OCI-LY7 (cell line): ENCODE measurements at regions not wholly inside any gene's neighbourhood (a gene's known extent, or its start where the extent isn't known, plus 50 kb on each side); places are given as distances from the start of the nearest gene placed in this dataset.

Experiments used
- BruUV-seq: library from RNA; stranded (reverse); fragments of 400-500 nt; replicated peaks from 2 replicates; lab custom pipeline; 2021; lab: Mats Ljungman, UMichigan
- CTCF ChIA-PET: fragments of 300-600 bp; sonication (Branson Sonifier 250); formaldehyde crosslinking; loops from one replicate; lab custom pipeline; 2022; ENCODE audit warnings: antibody characterized with exemption; ENCODE audit not compliant: unreplicated experiment; lab: Charles Lee
- POLR2A ChIA-PET: fragments of 300-600 bp; sonication (Branson Sonifier 250); formaldehyde crosslinking; loops from one replicate; lab custom pipeline; 2022; ENCODE audit warnings: antibody characterized with exemption; lab: Charles Lee
- DNase-seq: peaks from one replicate; pipeline ENCODE4 v3.0.0-alpha.2; 2015; ENCODE audit warnings: low spot score
- H2AFZ ChIP-seq: fragments of 200-600 bp; sonication (generic), shearing (Covaris generic); 2 replicates; pipeline ENCODE4 v1.6.1; 2014; ENCODE audit warnings: mild to moderate bottlenecking, antibody characterized with exemption, low read length, moderate library complexity
- H3K27ac ChIP-seq: fragments of 200-600 bp; sonication (generic); 2 replicates; pipeline ENCODE4 v1.5.1; 2014; ENCODE audit warnings: mixed run types, low read depth, mild to moderate bottlenecking, moderate library complexity, low read length, inconsistent platforms; ENCODE audit not compliant: poor library complexity, severe bottlenecking
- H3K36me3 ChIP-seq: fragments of 200-600 bp; sonication (generic); 2 replicates; pipeline ENCODE4 v1.6.1; 2014; ENCODE audit warnings: mild to moderate bottlenecking, antibody characterized with exemption, low read length, moderate library complexity, mixed read lengths; ENCODE audit not compliant: insufficient read depth
- H3K4me1 ChIP-seq: fragments of 200-600 bp; sonication (generic); 2 replicates; pipeline ENCODE4 v1.5.1; 2014; ENCODE audit warnings: mild to moderate bottlenecking, low read length; ENCODE audit not compliant: insufficient read depth, poor library complexity, severe bottlenecking
- H3K4me2 ChIP-seq: fragments of 200-600 bp; sonication (generic); 2 replicates; pipeline ENCODE4 v1.6.1; 2014; ENCODE audit warnings: mild to moderate bottlenecking, low read length
- H3K4me3 ChIP-seq: fragments of 200-600 bp; sonication (generic); 2 replicates; pipeline ENCODE4 v1.5.1; 2014; ENCODE audit warnings: mild to moderate bottlenecking, low read depth, low read length; ENCODE audit not compliant: poor library complexity, severe bottlenecking
- H3K79me2 ChIP-seq: fragments of 200-600 bp; sonication (generic); 2 replicates; pipeline ENCODE4 v1.6.1; 2016; ENCODE audit warnings: low read depth, mild to moderate bottlenecking, low read length, moderate library complexity, mixed read lengths; ENCODE audit not compliant: insufficient read depth
- H3K9me2 ChIP-seq: fragments of 200-600 bp; sonication (generic); 2 replicates; pipeline ENCODE4 v1.6.1; 2016; ENCODE audit warnings: mild to moderate bottlenecking, low read length, mixed read lengths; ENCODE audit not compliant: insufficient read depth
- H3K9me3 ChIP-seq: fragments of 200-600 bp; sonication (generic); 2 replicates; pipeline ENCODE4 v1.6.1; 2014; ENCODE audit warnings: mild to moderate bottlenecking, mixed run types, low read length, mixed read lengths
- H4K20me1 ChIP-seq: fragments of 200-600 bp; sonication (generic); 2 replicates; pipeline ENCODE4 v1.6.1; 2014; ENCODE audit warnings: mild to moderate bottlenecking, antibody characterized with exemption, low read length, moderate library complexity, mixed read lengths; ENCODE audit not compliant: insufficient read depth
- EZH2phosphoT487 ChIP-seq: fragments of 200-600 bp; sonication (generic); IDR thresholded peaks from 2 replicates; pipeline ENCODE4 v1.6.1; 2018; ENCODE audit warnings: low read depth, borderline replicate concordance, mild to moderate bottlenecking, mixed run types, antibody characterized with exemption, low read length, moderate library complexity, mixed read lengths
- intact Hi-C: fragments of 100-400 bp; cut with micrococcal nuclease; formaldehyde crosslinking; loops from one replicate; pipeline ENCODE4 v1.10.0; 2022; ENCODE audit not compliant: unreplicated experiment
- TF ChIP-seq, protein P1 (sequence below): fragments of 200-600 bp; sonication (generic); conservative IDR thresholded peaks from 2 replicates; pipeline ENCODE4 v1.5.1; 2014; ENCODE audit warnings: mild to moderate bottlenecking, antibody characterized with exemption, low read length, moderate library complexity, mixed read lengths

DNA sequence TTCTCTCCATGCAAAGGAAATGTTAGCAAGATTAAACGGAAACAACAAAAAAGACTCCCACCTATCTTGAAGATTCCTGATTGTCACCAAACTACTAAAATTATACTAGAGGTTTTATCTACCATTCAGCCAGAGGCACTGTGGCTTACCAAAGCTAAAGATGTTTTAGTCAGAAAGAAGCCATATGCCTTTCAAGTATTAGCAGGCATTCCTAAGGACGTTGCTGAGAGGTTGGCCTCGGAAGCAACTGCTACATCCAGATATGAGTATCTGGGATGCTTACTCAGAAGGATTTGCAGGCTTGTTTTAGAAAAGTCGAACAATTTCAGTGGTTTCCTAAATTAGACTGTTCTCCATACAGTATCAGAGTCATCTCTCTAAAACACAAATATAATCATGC lies 88.3 kb upstream of the UBE2E3 start:
- Histone ChIP-seq H2AFZ (no peak overlapping the region), H3K79me2 (no peaks in the 10 kb centered on the region), H3K36me3 (no peaks in the 10 kb centered on the region), H3K4me2 (no peak overlapping the region), H3K4me1 (no peaks in the 10 kb centered on the region), H3K27ac (no peak overlapping the region), H3K9me2 (no peaks in the 10 kb centered on the region), H4K20me1 (no peaks in the 10 kb centered on the region), H3K4me3 (no peak overlapping the region), H3K9me3 (no peaks in the 10 kb centered on the region)
- POLR2A ChIA-PET: no interaction called here
- CTCF ChIA-PET: no interaction called here
- BruUV-seq: no TSS peak
- DNase-seq: no peak
- TF ChIP-seq, protein P1, sequence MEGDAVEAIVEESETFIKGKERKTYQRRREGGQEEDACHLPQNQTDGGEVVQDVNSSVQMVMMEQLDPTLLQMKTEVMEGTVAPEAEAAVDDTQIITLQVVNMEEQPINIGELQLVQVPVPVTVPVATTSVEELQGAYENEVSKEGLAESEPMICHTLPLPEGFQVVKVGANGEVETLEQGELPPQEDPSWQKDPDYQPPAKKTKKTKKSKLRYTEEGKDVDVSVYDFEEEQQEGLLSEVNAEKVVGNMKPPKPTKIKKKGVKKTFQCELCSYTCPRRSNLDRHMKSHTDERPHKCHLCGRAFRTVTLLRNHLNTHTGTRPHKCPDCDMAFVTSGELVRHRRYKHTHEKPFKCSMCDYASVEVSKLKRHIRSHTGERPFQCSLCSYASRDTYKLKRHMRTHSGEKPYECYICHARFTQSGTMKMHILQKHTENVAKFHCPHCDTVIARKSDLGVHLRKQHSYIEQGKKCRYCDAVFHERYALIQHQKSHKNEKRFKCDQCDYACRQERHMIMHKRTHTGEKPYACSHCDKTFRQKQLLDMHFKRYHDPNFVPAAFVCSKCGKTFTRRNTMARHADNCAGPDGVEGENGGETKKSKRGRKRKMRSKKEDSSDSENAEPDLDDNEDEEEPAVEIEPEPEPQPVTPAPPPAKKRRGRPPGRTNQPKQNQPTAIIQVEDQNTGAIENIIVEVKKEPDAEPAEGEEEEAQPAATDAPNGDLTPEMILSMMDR: no peak
- no peak for TF ChIP-seq EZH2phosphoT487
- intact Hi-C loops: no loop called here

DNA sequence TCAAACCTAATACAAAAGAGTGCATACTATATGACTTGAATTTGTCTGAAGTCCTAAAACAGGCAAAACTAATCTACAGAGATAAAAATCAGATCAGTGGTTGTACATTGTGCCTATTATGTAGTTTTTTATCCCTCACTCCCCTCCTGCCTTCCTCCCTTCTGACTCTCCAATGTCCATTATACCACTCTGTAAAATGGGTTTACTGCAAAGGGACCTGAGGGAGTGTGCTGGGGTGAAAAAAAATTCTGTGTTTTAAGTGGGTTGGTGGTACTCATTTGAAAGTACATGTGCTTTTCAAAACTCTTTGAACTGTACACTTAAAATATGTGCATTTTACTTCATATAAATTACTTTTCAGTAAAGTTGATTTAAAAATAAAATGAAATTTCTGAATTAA lies 89.0 kb upstream of the UBE2E3 start:
- no TSS peak for BruUV-seq
- no peaks in the 10 kb centered on the region for H3K9me2 ChIP-seq
- intact Hi-C loops: no loop called here
- H4K20me1 ChIP-seq: no peaks in the 10 kb centered on the region
- no peak overlapping the region for H3K4me2 ChIP-seq
- H2AFZ ChIP-seq: no peak overlapping the region
- CTCF ChIA-PET: no interaction called here
- no peak overlapping the region for H3K27ac ChIP-seq
- H3K36me3 ChIP-seq: no peaks in the 10 kb centered on the region
- POLR2A ChIA-PET: no interaction called here
- H3K4me3 ChIP-seq: no peak overlapping the region
- no peaks in the 10 kb centered on the region for H3K79me2 ChIP-seq
- H3K9me3 ChIP-seq: no peaks in the 10 kb centered on the region
- no peak for DNase-seq
- TF ChIP-seq, protein P1: no peak
- no peak for TF ChIP-seq EZH2phosphoT487
- H3K4me1 ChIP-seq: no peaks in the 10 kb centered on the region

DNA sequence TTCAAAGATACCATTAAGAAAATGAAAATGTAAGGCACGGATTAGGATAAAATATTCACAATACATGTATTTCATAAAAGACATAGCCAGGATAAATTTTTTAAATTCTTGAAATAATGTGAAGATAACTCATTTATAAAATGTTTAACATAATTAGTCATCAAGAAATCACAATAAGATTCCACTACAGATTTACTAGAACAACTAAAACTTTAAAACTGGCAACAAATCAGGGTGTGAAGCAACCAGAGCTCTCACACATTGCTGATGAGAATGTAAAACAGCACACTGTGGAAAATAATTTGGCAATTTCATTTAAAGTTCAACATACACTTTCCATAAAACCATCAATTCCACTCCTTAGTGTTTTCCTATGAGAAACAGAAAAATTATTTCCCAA lies 89.6 kb upstream of the UBE2E3 start:
- POLR2A ChIA-PET: no interaction called here

More for the DNA sequence above, 89.6 kb upstream of the UBE2E3 start:
- intact Hi-C loops: no loop called here
- H3K4me1 ChIP-seq: no peaks in the 10 kb centered on the region
- no peaks in the 10 kb centered on the region for H3K36me3 ChIP-seq
- TF ChIP-seq, protein P1: no peak
- TF ChIP-seq EZH2phosphoT487: no peak
- CTCF ChIA-PET: no interaction called here
- DNase-seq: no peak
- H4K20me1 ChIP-seq: no peaks in the 10 kb centered on the region
- BruUV-seq: no TSS peak
- H2AFZ ChIP-seq: no peak overlapping the region
- H3K4me2 ChIP-seq: no peak overlapping the region
- no peak overlapping the region for H3K4me3 ChIP-seq
- H3K9me3 ChIP-seq: no peaks in the 10 kb centered on the region
- no peaks in the 10 kb centered on the region for H3K79me2 ChIP-seq
- no peak overlapping the region for H3K27ac ChIP-seq
- H3K9me2 ChIP-seq: no peaks in the 10 kb centered on the region
